Breast epithelium (tissue), 4 donors: ENCODE measurements at regions not wholly inside any gene's neighbourhood (a gene's known extent, or its start where the extent isn't known, plus 50 kb on each side); places are given as distances from the start of the nearest gene placed in this dataset.
A peak's percentile ranks its signal among the peaks of the same experiment; 100 is the strongest.

Experiments used
- DNase-seq, 2 donors: peaks; one replicate each; pipeline ENCODE4 v3.0.0-alpha.2; 2019; ENCODE audit warnings: low spot score in 2 of 2
- H3K27ac ChIP-seq, 2 donors: fragments of 200-600 bp; sonication (generic) in 1 of 2; one replicate each; pipeline ENCODE4 v1.5.1; 2016 to 2019; ENCODE audit warnings: mild to moderate bottlenecking in 1 of 2
- H3K27me3 ChIP-seq, 2 donors: fragments of 200-600 bp; sonication (generic) in 1 of 2; one replicate each; pipeline versions ENCODE4 v1.5.1 to v1.6.0; 2017 to 2019; ENCODE audit warnings: control low read depth in 1 of 2, mild to moderate bottlenecking in 1 of 2
- H3K36me3 ChIP-seq: fragments of 200-600 bp; one replicate; pipeline ENCODE4 v1.5.1; 2019
- H3K4me1 ChIP-seq, 2 donors: fragments of 200-600 bp; sonication (generic); one replicate each; pipeline ENCODE4 v1.5.1; 2016 to 2019; ENCODE audit warnings: control low read depth in 1 of 2
- H3K4me3 ChIP-seq, 3 donors: fragments of 200-600 bp; sonication (generic); 1 replicate in 2 of 3; 2 replicates in 1 of 3; pipeline ENCODE4 v1.5.1; 2016 to 2019; ENCODE audit warnings: mild to moderate bottlenecking in 3 of 3, moderate library complexity in 2 of 3
- H3K9me3 ChIP-seq, 2 donors: fragments of 200-600 bp; sonication (generic) in 1 of 2; one replicate each; pipeline ENCODE4 v1.5.1; 2016 to 2019; ENCODE audit warnings: control low read depth in 1 of 2
- POLR2A ChIP-seq: fragments of 450-650 bp; IDR thresholded peaks from one replicate; pipeline ENCODE4 v1.6.1; 2016; ENCODE audit warnings: antibody characterized with exemption, mild to moderate bottlenecking, moderate library complexity
- POLR2AphosphoS5 ChIP-seq, 3 donors: sonication (generic); formaldehyde crosslinking; IDR thresholded peaks; one replicate each; pipeline ENCODE4 v1.6.1; 2017; ENCODE audit warnings: antibody characterized with exemption in 3 of 3
- intact Hi-C: fragments of 100-400 bp; cut with DNase I; formaldehyde crosslinking; loops from one replicate; pipeline ENCODE4 v1.15.1; 2023; ENCODE audit warnings: low total_unique reads
- TF ChIP-seq, protein P1 (sequence below), 3 donors: fragments of 450-650 bp; IDR thresholded peaks; one replicate each; pipeline ENCODE4 v1.5.1; 2016 to 2017; ENCODE audit warnings: antibody characterized with exemption in 3 of 3, mild to moderate bottlenecking in 3 of 3, moderate library complexity in 3 of 3

DNA sequence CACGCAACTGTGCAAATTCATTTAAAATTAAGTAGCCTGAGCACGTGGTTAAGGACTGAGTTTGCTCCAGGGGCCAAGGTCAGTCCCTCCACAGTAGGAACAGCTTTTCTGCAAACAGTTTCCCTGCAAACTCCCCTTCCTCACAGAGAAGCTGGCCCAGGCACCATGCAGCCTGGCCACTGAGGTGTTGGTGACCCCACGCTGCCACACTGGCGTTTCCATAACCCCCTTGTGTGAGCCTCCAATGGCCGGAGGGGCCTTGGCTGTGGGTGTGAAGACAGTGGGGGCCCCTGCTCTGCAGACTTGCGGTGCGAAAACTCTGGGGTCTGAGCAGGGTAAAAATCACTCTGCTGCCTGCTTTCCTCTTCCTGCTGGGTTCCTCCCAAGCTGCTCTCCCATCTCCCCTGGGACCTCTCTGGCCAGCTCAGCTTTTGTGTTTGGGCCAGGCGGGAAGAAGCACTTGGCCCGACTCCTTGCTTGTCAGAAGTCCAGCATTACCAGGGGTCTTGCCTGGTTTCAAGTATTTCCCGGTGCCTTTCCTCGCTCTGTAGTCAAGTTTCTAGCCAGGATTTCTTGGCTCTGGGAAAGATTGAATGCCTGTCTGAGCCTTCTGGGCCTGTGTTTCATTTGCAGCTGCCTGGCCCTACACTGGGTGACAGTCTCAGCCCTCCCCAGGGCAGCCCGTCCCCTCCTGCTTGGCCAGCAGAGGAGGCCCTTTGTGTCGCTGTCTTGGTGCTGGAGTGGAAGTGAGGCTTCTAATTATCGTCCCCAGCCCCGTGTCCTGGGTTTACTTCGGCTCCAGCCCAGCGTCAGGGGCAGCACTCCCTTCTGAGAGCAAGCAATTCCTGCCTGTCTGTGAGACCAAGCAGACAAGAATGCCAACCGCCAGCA is 131.4 kb upstream of the SLC1A4 start:
- TF ChIP-seq POLR2AphosphoS5 (IDR thresholded peaks at IDR 0.05) (peak in 1 of 3 donors; percentile 34), POLR2A (no peak)
- TF ChIP-seq, protein P1, sequence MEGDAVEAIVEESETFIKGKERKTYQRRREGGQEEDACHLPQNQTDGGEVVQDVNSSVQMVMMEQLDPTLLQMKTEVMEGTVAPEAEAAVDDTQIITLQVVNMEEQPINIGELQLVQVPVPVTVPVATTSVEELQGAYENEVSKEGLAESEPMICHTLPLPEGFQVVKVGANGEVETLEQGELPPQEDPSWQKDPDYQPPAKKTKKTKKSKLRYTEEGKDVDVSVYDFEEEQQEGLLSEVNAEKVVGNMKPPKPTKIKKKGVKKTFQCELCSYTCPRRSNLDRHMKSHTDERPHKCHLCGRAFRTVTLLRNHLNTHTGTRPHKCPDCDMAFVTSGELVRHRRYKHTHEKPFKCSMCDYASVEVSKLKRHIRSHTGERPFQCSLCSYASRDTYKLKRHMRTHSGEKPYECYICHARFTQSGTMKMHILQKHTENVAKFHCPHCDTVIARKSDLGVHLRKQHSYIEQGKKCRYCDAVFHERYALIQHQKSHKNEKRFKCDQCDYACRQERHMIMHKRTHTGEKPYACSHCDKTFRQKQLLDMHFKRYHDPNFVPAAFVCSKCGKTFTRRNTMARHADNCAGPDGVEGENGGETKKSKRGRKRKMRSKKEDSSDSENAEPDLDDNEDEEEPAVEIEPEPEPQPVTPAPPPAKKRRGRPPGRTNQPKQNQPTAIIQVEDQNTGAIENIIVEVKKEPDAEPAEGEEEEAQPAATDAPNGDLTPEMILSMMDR (IDR thresholded peaks at IDR 0.05), result no peak
- intact Hi-C loops, result loop anchor here (10.0 kb wide), 1 partner anchor 103 kb away; no protein-coding TSS in a partner anchor
- Histone ChIP-seq H3K9me3 (no peaks in the 10 kb centered on the region), H3K36me3 (no peaks in the 10 kb centered on the region), H3K4me3 (peak overlapping the region in 1 of 3 donors; percentile 19), H3K27ac (peak overlapping the region; percentile 92 to 93), H3K4me1 (peaks cover 16 to 23% of the 10 kb centered on the region in 2 donors), H3K27me3 (no peaks in the 10 kb centered on the region)
- DNase-seq, result no peak

DNA sequence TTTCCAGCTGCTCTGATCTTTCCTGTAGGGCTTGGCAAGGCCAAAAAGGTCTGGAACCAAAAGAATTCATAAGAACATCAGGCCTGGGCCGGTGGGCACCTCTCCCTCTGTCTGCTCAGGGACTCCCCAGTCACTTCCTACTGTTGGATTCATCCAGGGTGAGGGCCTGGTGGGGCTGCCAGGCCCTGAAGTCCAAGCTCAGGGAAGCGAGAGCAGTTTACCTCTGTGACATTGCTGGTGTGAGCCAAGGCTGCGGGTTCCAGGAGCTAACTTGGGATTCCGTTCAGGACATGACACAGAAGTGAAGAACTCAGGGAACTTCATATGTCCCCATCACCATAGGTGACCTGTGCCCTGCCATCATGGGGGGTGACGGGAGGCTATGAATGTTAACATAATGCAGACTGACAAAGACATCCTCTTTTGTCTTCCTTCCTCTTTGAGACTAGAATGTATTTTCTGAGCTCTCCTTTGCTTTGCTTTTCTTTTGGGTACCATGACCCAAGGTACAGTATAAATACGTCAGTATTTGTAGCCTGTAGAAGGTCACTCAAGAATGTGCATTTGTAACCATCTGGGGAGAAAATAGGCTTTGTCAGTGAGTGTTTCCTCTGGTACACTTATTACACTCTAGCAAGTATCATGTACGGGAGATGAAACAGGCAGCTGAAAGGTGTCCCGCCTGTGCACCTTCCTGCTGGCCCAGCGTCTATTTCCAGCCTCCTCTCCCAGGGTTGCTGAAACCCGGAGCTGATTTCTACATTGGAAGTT is 130.5 kb upstream of the SLC1A4 start:
- TF ChIP-seq POLR2AphosphoS5 (IDR thresholded peaks at IDR 0.05), result no peak
- no peak for TF ChIP-seq POLR2A
- TF ChIP-seq, protein P1 (IDR thresholded peaks at IDR 0.05), result no peak
- Histone ChIP-seq H3K36me3 (no peaks in the 10 kb centered on the region), H3K27ac (peak overlapping the region; percentile 92 to 93), H3K27me3 (no peaks in the 10 kb centered on the region), H3K4me3 (peak overlapping the region; percentile 43 to 68 (median 54)), H3K9me3 (no peaks in the 10 kb centered on the region), H3K4me1 (peaks cover 16 to 23% of the 10 kb centered on the region in 2 donors)
- no peak for DNase-seq
- intact Hi-C loops, result loop anchor here (10.0 kb wide), 1 partner anchor 104 kb away; no protein-coding TSS in a partner anchor

DNA sequence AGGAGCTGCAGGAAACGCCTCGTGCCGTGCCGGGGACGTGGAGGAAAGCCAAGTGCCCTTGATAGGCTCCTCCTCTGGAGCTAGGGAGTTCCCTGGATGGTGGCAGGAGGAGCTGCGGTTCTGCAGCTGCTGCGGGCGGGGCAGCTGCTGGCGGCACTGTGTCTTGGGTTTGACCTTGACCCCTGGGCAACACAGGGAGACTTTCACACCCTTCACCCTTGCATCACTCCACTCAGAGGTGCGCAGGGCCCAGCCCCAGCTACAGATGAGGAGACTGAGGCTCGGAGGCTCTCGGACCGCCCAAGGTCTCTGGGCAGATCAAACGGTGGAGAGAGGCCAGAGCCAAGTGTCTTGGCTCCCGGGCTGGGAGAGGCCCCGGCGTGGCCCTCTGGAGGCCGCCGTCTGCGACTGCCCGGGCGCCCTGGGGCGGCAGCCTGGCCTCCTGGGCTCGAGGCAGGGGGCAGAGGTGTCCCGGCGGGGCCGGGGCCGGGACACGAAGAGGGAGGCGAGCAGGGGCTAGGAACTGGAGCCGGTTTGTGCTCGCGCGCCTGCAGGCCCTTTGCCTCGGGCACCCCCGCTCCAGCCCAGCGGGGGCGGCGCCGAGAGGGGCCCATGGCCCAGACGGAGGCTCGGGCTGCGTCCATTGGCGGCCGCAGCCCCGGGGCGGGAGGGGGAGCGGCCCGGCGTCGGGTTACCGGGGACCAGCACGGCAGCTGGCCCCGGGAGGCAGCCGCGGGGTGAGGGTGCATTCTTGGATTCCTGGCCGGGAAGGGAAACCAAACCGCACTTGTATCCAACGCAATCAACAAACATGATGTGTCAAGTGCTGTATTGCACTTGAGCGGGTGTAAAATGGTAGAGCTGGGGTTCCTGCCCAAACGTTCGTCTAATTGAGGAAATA is 129.6 kb upstream of the SLC1A4 start:
- peak; percentile 86 to 87 for DNase-seq
- intact Hi-C loops, result loop anchor here (10.0 kb wide), 3 partner anchors 105 to 525 kb away; no protein-coding TSS in a partner anchor
- peak in 2 of 3 donors; percentile 29 to 58 for TF ChIP-seq POLR2AphosphoS5 (IDR thresholded peaks at IDR 0.05)
- TF ChIP-seq, protein P1 (IDR thresholded peaks at IDR 0.05), result peak in 1 of 3 donors; percentile 27
- no peak for TF ChIP-seq POLR2A

DNA sequence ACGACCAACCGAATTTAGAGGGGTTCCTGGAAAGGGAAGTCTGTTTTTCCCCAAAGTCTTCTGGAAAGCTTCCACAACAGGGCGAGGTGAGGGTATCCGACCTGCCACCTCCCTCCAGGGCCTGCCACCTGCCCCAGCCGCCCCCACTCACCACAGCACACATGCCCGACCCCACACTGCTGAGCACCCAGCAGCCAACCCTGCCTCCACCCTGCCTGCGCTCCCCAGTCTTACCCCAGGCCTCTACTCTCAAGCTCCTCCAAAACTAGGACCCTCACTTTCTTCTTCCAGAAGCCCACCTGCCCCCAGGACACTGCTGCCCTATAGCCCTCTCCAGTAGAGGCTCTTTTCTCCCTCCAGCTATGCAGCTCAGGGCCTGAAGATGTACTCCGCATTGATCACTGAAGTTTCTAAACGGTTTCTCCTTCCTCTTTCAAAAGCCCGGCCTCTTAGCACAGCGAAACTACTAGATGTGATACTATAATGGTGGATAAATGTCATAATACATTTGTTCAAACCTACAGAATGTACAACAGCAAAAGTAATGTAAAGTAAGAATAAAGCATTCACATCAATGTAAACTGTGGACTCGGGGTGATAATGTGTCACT is 128.8 kb upstream of the SLC1A4 start:
- intact Hi-C loops, result loop anchor here (10.0 kb wide), 2 partner anchors 276 to 526 kb away; no protein-coding TSS in a partner anchor
- Histone ChIP-seq H3K27ac (peak overlapping the region; percentile 92 to 93), H3K36me3 (no peaks in the 10 kb centered on the region), H3K27me3 (no peaks in the 10 kb centered on the region), H3K4me1 (peaks cover 16 to 31% of the 10 kb centered on the region in 2 donors), H3K4me3 (peak overlapping the region; percentile 43 to 68 (median 54)), H3K9me3 (no peaks in the 10 kb centered on the region)
- TF ChIP-seq POLR2A (no peak), POLR2AphosphoS5 (IDR thresholded peaks at IDR 0.05) (no peak)
- TF ChIP-seq, protein P1 (IDR thresholded peaks at IDR 0.05), result no peak
- DNase-seq, result no peak

More for the DNA sequence above, 129.6 kb upstream of the SLC1A4 start:
- Histone ChIP-seq H3K36me3 (no peaks in the 10 kb centered on the region), H3K27ac (peak overlapping the region; percentile 92 to 93), H3K4me3 (peak overlapping the region; percentile 43 to 68 (median 54)), H3K9me3 (no peaks in the 10 kb centered on the region), H3K27me3 (no peaks in the 10 kb centered on the region), H3K4me1 (peaks cover 16 to 28% of the 10 kb centered on the region in 2 donors)
